EL (cell line): ENCODE measurements at regions not wholly inside any gene's neighbourhood (a gene's known extent, or its start where the extent isn't known, plus 50 kb on each side); places are given as distances from the start of the nearest gene placed in this dataset.
"Not testable (repeated sequence)": the region's sequence is repeated elsewhere in the genome, so short reads cannot be mapped to it uniquely, and the experiment has no call there.

Source experiments
- DNase-seq: peaks from one replicate; pipeline ENCODE4 v3.0.0-alpha.2; 2016

DNA sequence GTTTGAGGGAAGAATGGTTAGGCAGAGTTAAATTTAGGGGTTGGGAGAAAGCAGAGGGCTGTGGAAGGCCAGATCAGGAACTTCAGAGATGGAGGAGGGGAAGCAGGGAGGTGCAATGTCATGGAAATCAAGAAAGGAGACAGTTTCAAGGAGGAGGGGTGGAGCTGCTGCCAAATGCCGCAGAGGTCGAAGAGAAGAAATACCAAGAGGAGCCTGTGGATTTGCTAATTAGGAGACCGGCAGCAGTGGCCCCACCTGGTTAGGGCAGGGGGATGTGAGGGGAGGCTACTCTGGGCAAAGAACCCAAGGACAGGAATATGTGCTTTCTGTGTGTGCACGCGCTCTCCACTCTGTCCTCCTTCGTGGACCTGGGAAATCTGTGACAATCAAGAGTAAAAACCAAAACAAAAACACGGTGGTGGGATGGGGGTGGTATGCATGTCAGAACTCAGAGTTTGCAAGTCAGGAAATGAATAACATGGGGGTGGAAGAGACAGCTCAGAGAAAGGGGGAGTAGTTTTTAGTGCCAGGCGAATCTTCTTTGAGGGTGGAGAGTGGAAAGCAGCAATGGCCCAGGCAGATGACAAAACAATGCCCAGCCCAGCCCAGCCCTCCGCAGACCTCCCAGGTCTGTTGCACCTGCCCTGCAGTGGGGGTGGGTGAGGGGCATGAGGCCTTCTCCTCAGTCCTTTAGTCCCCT lies 102.9 kb upstream of the PAX2 start:
- DNase-seq, result no peak

GRCh38 chr10:100645091-100645490 lies 100.3 kb upstream of the PAX2 start:
- DNase-seq, result no peak

DNA sequence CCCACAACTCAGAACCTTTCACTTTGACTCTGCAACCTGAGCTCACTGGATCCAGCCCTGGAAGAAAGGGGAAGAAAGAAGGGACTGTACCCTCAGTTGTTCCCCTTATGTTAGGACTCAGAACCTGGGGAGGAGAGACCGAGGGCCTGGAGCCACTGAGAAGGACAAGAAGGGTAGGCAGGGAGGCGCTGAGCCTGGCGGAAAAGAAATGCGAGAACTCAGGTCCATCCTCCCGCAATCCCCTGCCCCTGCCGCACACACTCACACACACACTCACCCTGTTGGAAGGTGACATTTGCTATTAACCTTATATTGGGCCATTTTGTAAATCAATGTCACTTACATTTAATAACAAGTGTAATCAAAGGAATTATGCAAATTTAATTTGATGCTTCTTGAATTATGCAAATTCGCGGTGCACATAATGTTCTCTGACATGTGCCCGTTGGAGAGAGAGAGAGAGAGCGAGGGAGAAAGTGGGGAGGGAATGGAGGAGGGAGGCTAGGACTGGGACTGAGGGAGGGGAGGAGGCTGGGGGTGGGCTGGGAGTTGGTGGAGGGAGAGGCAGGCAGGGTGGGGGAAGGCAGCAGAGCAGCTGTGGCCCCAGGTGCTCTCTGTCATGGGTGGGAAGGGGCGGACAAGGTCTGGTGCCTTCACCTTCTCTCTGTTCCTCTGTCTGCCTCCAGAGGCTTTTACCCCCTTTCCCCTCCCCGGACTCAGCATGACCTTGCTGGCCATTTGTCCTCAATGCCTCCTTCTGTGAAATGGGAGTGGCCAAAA lies 99.6 kb upstream of the PAX2 start:
- DNase-seq, result no peak

GRCh38 chr10:100647928-100648327 lies 97.5 kb upstream of the PAX2 start:
- DNase-seq, result no peak

- no peak for DNase-seq
Measured at GRCh38 chr10:100650693-100651092, 94.7 kb upstream of the PAX2 start.

DNA sequence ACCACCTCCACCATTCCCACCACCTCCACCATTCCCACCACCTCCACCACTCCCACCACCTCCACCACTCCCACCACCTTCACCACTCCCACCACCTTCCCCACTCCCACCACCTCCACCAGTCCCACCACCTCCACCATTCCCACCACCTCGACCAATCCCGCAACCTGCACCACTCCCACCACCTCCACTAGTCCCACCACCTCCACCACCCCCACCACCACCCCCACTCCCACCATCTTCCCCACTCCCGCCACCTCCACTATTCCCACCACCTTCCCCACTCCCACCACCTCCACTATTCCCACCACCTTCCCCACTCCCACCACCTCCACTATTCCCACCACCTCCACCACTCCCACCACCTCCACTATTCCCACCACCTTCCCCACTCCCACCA lies 94.3 kb upstream of the PAX2 start:
- DNase-seq, result not testable (repeated sequence)

DNA sequence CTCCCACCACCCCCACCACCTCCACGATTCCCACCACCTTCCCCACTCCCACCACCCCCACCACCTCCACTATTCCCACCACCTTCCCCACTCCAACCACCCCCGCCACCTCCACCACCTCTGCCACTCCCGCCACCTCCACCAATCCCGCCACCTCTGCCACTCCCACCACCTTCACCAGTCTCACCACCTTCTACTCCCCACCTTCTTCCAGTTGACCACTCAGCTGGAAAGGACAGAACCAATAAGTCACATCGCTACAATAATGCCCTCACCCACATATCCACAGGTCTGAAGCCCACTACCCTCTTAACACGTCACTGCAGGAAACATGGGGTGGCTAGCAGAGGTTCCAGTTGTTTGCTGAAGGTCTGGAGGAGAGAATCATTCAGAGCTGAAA lies 93.5 kb upstream of the PAX2 start:
- DNase-seq, result no peak

GRCh38 chr10:100652406-100653135 lies 92.8 kb upstream of the PAX2 start:
- no peak for DNase-seq

- DNase-seq, result no peak
Measured at GRCh38 chr10:100653238-100653956, 92.0 kb upstream of the PAX2 start.

GRCh38 chr10:100653957-100654781 lies 91.2 kb upstream of the PAX2 start:
- peak; percentile 15 for DNase-seq

GRCh38 chr10:100654782-100655325 lies 90.5 kb upstream of the PAX2 start:
- no peak for DNase-seq

DNA sequence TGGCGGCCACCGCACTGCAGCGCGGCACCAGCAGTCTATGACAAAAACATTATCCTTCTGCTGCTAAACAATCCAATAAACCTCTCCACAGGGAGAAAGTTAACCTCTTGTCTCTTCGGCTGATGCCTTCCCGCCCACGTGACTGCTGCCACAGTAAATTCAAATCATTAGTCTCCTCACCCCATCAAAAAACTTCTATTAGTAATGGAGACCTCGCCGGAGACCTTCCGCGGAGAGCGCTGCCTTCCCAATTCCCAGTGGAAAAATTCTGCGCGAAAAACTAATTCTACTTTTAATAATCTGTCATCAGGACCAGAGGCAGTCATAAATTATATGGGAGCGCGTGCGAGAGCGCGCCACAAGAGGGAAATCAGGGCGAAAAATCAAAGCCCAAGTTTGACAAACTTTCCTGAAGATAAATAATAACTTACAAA lies 90.0 kb upstream of the PAX2 start:
- no peak for DNase-seq

- no peak for DNase-seq
Measured at GRCh38 chr10:100655760-100656421, 89.5 kb upstream of the PAX2 start.

GRCh38 chr10:100656454-100656853 lies 88.9 kb upstream of the PAX2 start:
- DNase-seq, result no peak

DNA sequence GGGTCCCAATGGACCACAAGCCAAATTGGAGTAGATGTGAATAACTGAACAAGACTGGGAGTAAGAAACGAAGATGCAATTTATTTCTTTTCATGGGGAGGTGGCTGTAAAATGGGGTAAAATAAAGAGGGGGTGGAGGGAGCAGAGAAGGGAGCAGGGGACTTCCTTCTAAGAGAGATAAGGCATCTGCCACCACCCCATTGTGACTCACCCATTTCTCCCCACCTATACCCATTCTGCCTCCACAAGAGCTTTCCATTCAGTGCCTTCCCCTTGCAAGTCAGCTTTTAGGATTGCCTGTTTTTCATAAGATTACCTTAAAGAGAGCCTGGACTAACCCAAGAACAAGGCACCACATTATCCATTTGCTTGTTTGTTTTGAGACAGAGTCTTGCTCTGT lies 87.1 kb upstream of the PAX2 start:
- no peak for DNase-seq

- DNase-seq, result no peak
Measured at GRCh38 chr10:100659361-100660098, 85.9 kb upstream of the PAX2 start.

GRCh38 chr10:100660365-100660764 lies 85.0 kb upstream of the PAX2 start:
- DNase-seq, result no peak

DNA sequence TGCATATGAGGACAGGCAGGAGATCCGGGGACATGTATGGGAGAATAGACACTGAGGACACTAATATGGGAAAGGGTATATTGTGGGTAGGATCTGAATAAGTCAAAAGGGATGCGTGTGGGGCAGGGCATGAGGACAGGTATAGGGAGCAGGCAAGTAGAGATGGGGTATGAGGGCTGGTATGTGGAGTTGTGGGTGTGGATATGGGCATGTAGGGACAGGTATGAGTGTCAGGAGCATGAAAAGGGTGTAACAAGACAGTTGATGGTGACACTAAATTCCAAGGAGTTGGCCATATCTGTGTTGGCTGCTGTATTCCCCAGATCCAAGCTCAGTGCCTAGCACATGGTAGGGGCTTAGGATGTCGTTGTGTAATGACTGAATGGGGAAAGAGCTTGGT lies 84.4 kb upstream of the PAX2 start:
- no peak for DNase-seq

DNA sequence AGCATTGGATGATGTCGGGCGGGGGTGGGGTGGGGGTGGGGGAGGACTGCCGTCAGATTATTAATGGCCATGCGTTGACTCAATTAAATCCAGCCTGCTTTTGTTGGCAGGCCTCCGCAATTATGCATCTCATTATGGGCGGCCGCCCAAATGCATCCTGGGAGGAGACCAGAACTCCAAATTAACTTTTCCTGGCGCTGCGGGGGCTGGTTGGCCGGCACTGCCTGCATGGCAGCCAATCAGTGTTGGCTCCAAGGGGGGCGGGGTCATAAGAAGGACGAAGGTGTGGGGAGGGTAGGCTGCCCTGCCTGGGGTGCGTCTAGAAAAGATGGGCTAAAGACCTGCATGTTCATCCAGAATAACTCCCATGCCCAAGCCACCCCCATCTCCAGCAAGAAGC lies 83.9 kb upstream of the PAX2 start:
- DNase-seq, result no peak

DNA sequence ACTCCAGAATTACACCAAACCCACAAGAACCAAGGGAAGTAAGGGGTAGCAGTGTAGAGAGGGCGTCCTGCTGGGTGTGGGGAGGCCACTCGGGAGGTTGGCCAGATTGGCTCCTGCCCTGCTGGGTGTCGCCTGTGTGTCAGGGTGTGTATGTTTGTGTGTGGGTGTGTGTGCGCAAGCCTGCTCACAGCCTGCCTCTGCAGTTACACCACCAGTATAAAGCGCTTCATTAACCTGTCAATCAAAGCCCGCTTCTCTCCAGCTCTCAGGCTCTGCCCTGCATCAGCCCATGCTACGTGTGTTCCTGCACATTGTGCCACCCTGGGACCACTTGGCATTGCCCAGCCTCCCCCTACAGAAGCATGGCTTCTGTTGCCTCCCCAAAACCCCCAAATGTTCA lies 83.3 kb upstream of the PAX2 start:
- no peak for DNase-seq
